WTC11 (cell line): ENCODE measurements at regions not wholly inside any gene's neighbourhood (a gene's known extent, or its start where the extent isn't known, plus 50 kb on each side); places are given as distances from the start of the nearest gene placed in this dataset.

Source experiments
- ATAC-seq: fragments of 200-7000 bp; cut with Tn5 transposase; 2 replicates; pipeline ENCODE4 v1.10.0; 2021; ENCODE audit warnings: mild to moderate bottlenecking, moderate library complexity
- CTCF ChIA-PET: fragments of 300-600 bp; sonication (Branson Sonifier 250); formaldehyde crosslinking; loops from one replicate; lab custom pipeline; 2021; ENCODE audit warnings: antibody characterized with exemption; lab: Charles Lee
- POLR2A ChIA-PET: fragments of 350-600 bp; sonication (Branson Sonifier 250); formaldehyde crosslinking; loops from one replicate; lab custom pipeline; 2021; ENCODE audit warnings: antibody characterized with exemption; lab: Charles Lee
- DNase-seq: peaks from one replicate; pipeline ENCODE4 v3.0.0; 2021; ENCODE audit warnings: low spot score
- H3K27ac Mint-ChIP-seq: 2 replicates; pipeline ENCODE4 v1.8.0; 2021; ENCODE audit warnings: mixed read lengths
- H3K27me3 Mint-ChIP-seq: 2 replicates; pipeline ENCODE4 v1.8.0; 2021; ENCODE audit warnings: low read depth, mild to moderate bottlenecking, moderate library complexity, mixed read lengths
- H3K36me3 Mint-ChIP-seq: 2 replicates; pipeline ENCODE4 v1.8.0; 2021; ENCODE audit warnings: mixed read lengths
- H3K4me1 Mint-ChIP-seq: 2 replicates; pipeline ENCODE4 v1.8.0; 2022; ENCODE audit warnings: mixed read lengths
- H3K4me3 Mint-ChIP-seq: 2 replicates; pipeline ENCODE4 v1.8.0; 2021; ENCODE audit warnings: mild to moderate bottlenecking, moderate library complexity, mixed read lengths
- H3K9me3 Mint-ChIP-seq: 2 replicates; pipeline ENCODE4 v1.8.0; 2021; ENCODE audit warnings: mixed read lengths
- CBFB ChIP-seq: sonication (generic); formaldehyde crosslinking; IDR thresholded peaks from 2 replicates; pipeline ENCODE4 v1.8.1; 2022; ENCODE audit warnings: mild to moderate bottlenecking, low read depth, missing genetic modification reagents
- E2F5 ChIP-seq: sonication (generic); formaldehyde crosslinking; IDR thresholded peaks from 2 replicates; pipeline ENCODE4 v1.8.1; 2022; ENCODE audit warnings: mild to moderate bottlenecking, moderate library complexity, missing genetic modification reagents
- EMX1 ChIP-seq: fragments of 250-450 bp; sonication (Bioruptor Pico); IDR thresholded peaks from 2 replicates; pipeline ENCODE4 v1.8.0; 2021; ENCODE audit warnings: mild to moderate bottlenecking
- ESRRA ChIP-seq: sonication (generic); formaldehyde crosslinking; IDR thresholded peaks from 2 replicates; pipeline ENCODE4 v1.8.1; 2022; ENCODE audit warnings: mild to moderate bottlenecking, missing genetic modification reagents, borderline replicate concordance
- ETV6 ChIP-seq: sonication (generic); formaldehyde crosslinking; IDR thresholded peaks from 2 replicates; pipeline ENCODE4 v1.8.1; 2022; ENCODE audit warnings: mild to moderate bottlenecking, missing genetic modification reagents
- GTF2I ChIP-seq: fragments of 250-450 bp; sonication (Bioruptor Pico); conservative IDR thresholded peaks from 2 replicates; pipeline ENCODE4 v1.4.0; 2021; ENCODE audit warnings: mild to moderate bottlenecking
- NFE2L1 ChIP-seq: sonication (generic); formaldehyde crosslinking; IDR thresholded peaks from 2 replicates; pipeline ENCODE4 v1.8.1; 2023; ENCODE audit warnings: missing genetic modification reagents
- OVOL2 ChIP-seq: fragments of 250-450 bp; sonication (Bioruptor Pico); IDR thresholded peaks from 2 replicates; pipeline ENCODE4 v1.9.0; 2021; ENCODE audit warnings: mild to moderate bottlenecking, borderline replicate concordance
- RELA ChIP-seq: sonication (generic); formaldehyde crosslinking; IDR thresholded peaks from 2 replicates; pipeline ENCODE4 v1.8.1; 2022; ENCODE audit warnings: missing genetic modification reagents, mild to moderate bottlenecking, borderline replicate concordance
- STAT6 ChIP-seq: sonication (generic); formaldehyde crosslinking; conservative IDR thresholded peaks from 2 replicates; pipeline ENCODE4 v1.8.1; 2023; ENCODE audit warnings: mild to moderate bottlenecking, low read depth, missing genetic modification reagents, moderate library complexity
- TEAD1 ChIP-seq: sonication (generic); formaldehyde crosslinking; IDR thresholded peaks from 2 replicates; pipeline ENCODE4 v1.8.0; 2022; ENCODE audit warnings: mild to moderate bottlenecking, missing genetic modification reagents
- TP53 ChIP-seq: sonication (generic); formaldehyde crosslinking; IDR thresholded peaks from 2 replicates; pipeline ENCODE4 v1.8.1; 2023; ENCODE audit warnings: mild to moderate bottlenecking, missing genetic modification reagents
- ZNF416 ChIP-seq: fragments of 250-450 bp; sonication (Bioruptor Pico); IDR thresholded peaks from 2 replicates; pipeline ENCODE4 v1.9.0; 2021; ENCODE audit warnings: mild to moderate bottlenecking, inconsistent platforms
- ZNF423 ChIP-seq: fragments of 250-450 bp; sonication (Bioruptor Pico); IDR thresholded peaks from 2 replicates; pipeline ENCODE4 v2.1.2; 2022; ENCODE audit warnings: mild to moderate bottlenecking, moderate library complexity
- ZSCAN18 ChIP-seq: fragments of 250-450 bp; sonication (Bioruptor Pico); IDR thresholded peaks from 2 replicates; pipeline ENCODE4 v2.1.2; 2022; ENCODE audit warnings: mild to moderate bottlenecking, moderate library complexity
- TF ChIP-seq, protein P1 (sequence below): sonication (generic); formaldehyde crosslinking; IDR thresholded peaks from 2 replicates; pipeline ENCODE4 v1.8.1; 2023; ENCODE audit warnings: mild to moderate bottlenecking, missing genetic modification reagents, borderline replicate concordance
- TF ChIP-seq, protein P2 (sequence below): sonication (generic); formaldehyde crosslinking; IDR thresholded peaks from 2 replicates; pipeline ENCODE4 v1.8.1; 2023; ENCODE audit warnings: mild to moderate bottlenecking, moderate library complexity, missing genetic modification reagents
- TF ChIP-seq, protein P3 (sequence below): sonication (generic); formaldehyde crosslinking; IDR thresholded peaks from 2 replicates; pipeline ENCODE4 v1.8.1; 2023; ENCODE audit warnings: mild to moderate bottlenecking, missing genetic modification reagents, moderate library complexity
- TF ChIP-seq, protein P4 (sequence below): sonication (generic); formaldehyde crosslinking; IDR thresholded peaks from 2 replicates; pipeline ENCODE4 v1.8.0; 2023; ENCODE audit warnings: missing genetic modification reagents
- TF ChIP-seq, protein P5 (sequence below): fragments of 250-450 bp; sonication (Bioruptor Pico); IDR thresholded peaks from 2 replicates; pipeline ENCODE4 v1.9.0; 2021; ENCODE audit warnings: moderate library complexity, mild to moderate bottlenecking, inconsistent platforms, borderline replicate concordance
- TF ChIP-seq, protein P6 (sequence below): sonication (generic); formaldehyde crosslinking; IDR thresholded peaks from 2 replicates; pipeline ENCODE4 v1.8.1; 2022; ENCODE audit warnings: low read depth, missing genetic modification reagents, borderline replicate concordance

DNA sequence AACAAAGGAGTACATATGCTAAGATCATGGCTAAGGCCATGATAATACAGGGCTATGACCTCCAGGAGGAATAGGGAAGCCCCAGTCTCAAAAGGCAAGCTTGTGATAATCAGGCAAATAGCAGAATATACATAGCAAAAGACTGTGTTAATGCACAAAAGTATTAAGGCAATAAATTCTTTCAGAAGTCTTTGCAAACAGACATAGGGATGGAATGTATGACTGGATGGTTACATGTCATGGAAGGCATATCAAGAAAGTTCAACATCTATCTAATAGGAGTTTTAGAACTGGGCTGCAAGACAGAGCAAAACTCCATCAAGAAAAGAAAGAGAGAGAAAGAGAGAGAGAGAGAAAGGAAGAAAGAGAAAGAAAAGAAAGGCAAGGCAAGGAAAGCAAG is 264.5 kb upstream of the CDH6 start (continued):
- TF ChIP-seq ZSCAN18 (CRISPR knock-in tag) (no peak), TEAD1 (CRISPR knock-in tag) (no peak), ETV6 (no peak), CBFB (no peak), OVOL2 (CRISPR knock-in tag) (no peak)
- TF ChIP-seq, protein P1, sequence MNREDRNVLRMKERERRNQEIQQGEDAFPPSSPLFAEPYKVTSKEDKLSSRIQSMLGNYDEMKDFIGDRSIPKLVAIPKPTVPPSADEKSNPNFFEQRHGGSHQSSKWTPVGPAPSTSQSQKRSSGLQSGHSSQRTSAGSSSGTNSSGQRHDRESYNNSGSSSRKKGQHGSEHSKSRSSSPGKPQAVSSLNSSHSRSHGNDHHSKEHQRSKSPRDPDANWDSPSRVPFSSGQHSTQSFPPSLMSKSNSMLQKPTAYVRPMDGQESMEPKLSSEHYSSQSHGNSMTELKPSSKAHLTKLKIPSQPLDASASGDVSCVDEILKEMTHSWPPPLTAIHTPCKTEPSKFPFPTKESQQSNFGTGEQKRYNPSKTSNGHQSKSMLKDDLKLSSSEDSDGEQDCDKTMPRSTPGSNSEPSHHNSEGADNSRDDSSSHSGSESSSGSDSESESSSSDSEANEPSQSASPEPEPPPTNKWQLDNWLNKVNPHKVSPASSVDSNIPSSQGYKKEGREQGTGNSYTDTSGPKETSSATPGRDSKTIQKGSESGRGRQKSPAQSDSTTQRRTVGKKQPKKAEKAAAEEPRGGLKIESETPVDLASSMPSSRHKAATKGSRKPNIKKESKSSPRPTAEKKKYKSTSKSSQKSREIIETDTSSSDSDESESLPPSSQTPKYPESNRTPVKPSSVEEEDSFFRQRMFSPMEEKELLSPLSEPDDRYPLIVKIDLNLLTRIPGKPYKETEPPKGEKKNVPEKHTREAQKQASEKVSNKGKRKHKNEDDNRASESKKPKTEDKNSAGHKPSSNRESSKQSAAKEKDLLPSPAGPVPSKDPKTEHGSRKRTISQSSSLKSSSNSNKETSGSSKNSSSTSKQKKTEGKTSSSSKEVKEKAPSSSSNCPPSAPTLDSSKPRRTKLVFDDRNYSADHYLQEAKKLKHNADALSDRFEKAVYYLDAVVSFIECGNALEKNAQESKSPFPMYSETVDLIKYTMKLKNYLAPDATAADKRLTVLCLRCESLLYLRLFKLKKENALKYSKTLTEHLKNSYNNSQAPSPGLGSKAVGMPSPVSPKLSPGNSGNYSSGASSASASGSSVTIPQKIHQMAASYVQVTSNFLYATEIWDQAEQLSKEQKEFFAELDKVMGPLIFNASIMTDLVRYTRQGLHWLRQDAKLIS (CRISPR knock-in tag): no peak
- TF ChIP-seq, protein P2, sequence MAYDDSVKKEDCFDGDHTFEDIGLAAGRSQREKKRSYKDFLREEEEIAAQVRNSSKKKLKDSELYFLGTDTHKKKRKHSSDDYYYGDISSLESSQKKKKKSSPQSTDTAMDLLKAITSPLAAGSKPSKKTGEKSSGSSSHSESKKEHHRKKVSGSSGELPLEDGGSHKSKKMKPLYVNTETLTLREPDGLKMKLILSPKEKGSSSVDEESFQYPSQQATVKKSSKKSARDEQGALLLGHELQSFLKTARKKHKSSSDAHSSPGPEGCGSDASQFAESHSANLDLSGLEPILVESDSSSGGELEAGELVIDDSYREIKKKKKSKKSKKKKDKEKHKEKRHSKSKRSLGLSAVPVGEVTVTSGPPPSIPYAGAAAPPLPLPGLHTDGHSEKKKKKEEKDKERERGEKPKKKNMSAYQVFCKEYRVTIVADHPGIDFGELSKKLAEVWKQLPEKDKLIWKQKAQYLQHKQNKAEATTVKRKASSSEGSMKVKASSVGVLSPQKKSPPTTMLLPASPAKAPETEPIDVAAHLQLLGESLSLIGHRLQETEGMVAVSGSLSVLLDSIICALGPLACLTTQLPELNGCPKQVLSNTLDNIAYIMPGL (CRISPR knock-in tag): no peak
- TF ChIP-seq, protein P3, sequence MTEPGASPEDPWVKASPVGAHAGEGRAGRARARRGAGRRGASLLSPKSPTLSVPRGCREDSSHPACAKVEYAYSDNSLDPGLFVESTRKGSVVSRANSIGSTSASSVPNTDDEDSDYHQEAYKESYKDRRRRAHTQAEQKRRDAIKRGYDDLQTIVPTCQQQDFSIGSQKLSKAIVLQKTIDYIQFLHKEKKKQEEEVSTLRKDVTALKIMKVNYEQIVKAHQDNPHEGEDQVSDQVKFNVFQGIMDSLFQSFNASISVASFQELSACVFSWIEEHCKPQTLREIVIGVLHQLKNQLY (CRISPR knock-in tag): no peak

GRCh38 chr5:30926218-30926617 is 267.3 kb upstream of the CDH6 start:
- no peaks in the 10 kb centered on the region; the same call in 1 of the 2 replicates for H3K27me3 Mint-ChIP-seq
- H3K4me1 Mint-ChIP-seq: peaks cover 11% of the 10 kb centered on the region
- peaks cover 7% of the 10 kb centered on the region for H3K9me3 Mint-ChIP-seq
- no peaks in the 10 kb centered on the region for H3K36me3 Mint-ChIP-seq
- H3K27ac Mint-ChIP-seq: no peak overlapping the region
- CTCF ChIA-PET: no interaction called here
- POLR2A ChIA-PET: no interaction called here
- ATAC-seq (no peak), DNase-seq (no peak)
- H3K4me3 Mint-ChIP-seq: no peak overlapping the region
- TF ChIP-seq ESRRA (CRISPR knock-in tag): no peak
- no peak for TF ChIP-seq GTF2I (CRISPR knock-in tag)
- no peak for TF ChIP-seq NFE2L1 (CRISPR knock-in tag)
- no peak for TF ChIP-seq TP53
- TF ChIP-seq RELA (CRISPR knock-in tag): no peak
- TF ChIP-seq, protein P4, sequence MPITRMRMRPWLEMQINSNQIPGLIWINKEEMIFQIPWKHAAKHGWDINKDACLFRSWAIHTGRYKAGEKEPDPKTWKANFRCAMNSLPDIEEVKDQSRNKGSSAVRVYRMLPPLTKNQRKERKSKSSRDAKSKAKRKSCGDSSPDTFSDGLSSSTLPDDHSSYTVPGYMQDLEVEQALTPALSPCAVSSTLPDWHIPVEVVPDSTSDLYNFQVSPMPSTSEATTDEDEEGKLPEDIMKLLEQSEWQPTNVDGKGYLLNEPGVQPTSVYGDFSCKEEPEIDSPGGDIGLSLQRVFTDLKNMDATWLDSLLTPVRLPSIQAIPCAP: no peak
- TF ChIP-seq, protein P5, sequence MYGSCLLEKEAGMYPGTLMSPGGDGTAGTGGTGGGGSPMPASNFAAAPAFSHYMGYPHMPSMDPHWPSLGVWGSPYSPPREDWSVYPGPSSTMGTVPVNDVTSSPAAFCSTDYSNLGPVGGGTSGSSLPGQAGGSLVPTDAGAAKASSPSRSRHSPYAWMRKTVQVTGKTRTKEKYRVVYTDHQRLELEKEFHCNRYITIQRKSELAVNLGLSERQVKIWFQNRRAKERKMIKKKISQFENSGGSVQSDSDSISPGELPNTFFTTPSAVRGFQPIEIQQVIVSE: no peak
- TF ChIP-seq E2F5 (CRISPR knock-in tag): no peak
- TF ChIP-seq STAT6 (CRISPR knock-in tag): no peak
- no peak for TF ChIP-seq ZNF416 (CRISPR knock-in tag)
- no peak for TF ChIP-seq TEAD1 (CRISPR knock-in tag)
- no peak for TF ChIP-seq EMX1
- TF ChIP-seq ZSCAN18 (CRISPR knock-in tag): no peak
- TF ChIP-seq, protein P6, sequence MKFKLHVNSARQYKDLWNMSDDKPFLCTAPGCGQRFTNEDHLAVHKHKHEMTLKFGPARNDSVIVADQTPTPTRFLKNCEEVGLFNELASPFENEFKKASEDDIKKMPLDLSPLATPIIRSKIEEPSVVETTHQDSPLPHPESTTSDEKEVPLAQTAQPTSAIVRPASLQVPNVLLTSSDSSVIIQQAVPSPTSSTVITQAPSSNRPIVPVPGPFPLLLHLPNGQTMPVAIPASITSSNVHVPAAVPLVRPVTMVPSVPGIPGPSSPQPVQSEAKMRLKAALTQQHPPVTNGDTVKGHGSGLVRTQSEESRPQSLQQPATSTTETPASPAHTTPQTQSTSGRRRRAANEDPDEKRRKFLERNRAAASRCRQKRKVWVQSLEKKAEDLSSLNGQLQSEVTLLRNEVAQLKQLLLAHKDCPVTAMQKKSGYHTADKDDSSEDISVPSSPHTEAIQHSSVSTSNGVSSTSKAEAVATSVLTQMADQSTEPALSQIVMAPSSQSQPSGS: no peak
- TF ChIP-seq ZNF423 (CRISPR knock-in tag): no peak
